ENCODE measurements at regions not wholly inside any gene's neighbourhood (a gene's known extent, or its start where the extent isn't known, plus 50 kb on each side); places are given as distances from the start of the nearest gene placed in this dataset.

GRCh38 chr6:14807971-14808370 lies 437.9 kb upstream of the JARID2 start:
- Histone ChIP-seq H3K4me2 (ENCODE audit: unreplicated experiment) (no peak overlapping the region), H3K4me3 (no peak overlapping the region), H3K4me1 (ENCODE audit: insufficient read depth) (0 out of 2 replicates have a peak, but pooled peaks cover 3% of the 10 kb centered on the region), H3K27me3 (replicated peaks; ENCODE audit: insufficient read depth) (no peaks in the 10 kb centered on the region), H2AFZ (no peak overlapping the region), H3K9ac (no peak overlapping the region), H3K27ac (no peak overlapping the region), H3F3A (ENCODE audit: insufficient read depth) (no peaks in the 10 kb centered on the region), H3K36me3 (ENCODE audit: low read depth) (no peaks in the 10 kb centered on the region), H3K9me3 (ENCODE audit: low read depth) (no peaks in the 10 kb centered on the region), H3K9me2 (ENCODE audit: insufficient read depth) (no peaks in the 10 kb centered on the region), H4K20me1 (ENCODE audit: insufficient read depth) (no peaks in the 10 kb centered on the region), H3K79me2 (ENCODE audit: insufficient read depth) (no peaks in the 10 kb centered on the region)
- TF ChIP-seq EZH2phosphoT487 (IDR thresholded peaks at IDR 0.05; ENCODE audit: insufficient read depth, low read depth) (no peak), EZH2 (IDR thresholded peaks at IDR 0.05; ENCODE audit: insufficient read depth, poor library complexity, severe bottlenecking) (no peak)
- DNase-seq, result no peak
- WGBS, 2 experiments (ENCODE audit: low coverage in 1 of 2, low lambda C conversion rate in 2 of 2, missing lambda C conversion rate in 2 of 2), result 95 to 96% methylated on average over 7 of the region's 7 CpGs
- in situ Hi-C loops (cut with MboI), result no loop called here

GRCh38 chr6:14810021-14810420 lies 435.8 kb upstream of the JARID2 start:
- no peak overlapping the region for H3K9ac ChIP-seq
- no peaks in the 10 kb centered on the region for H3K27me3 ChIP-seq (replicated peaks; ENCODE audit: insufficient read depth)
- H3K79me2 ChIP-seq (ENCODE audit: insufficient read depth), result no peaks in the 10 kb centered on the region
- H3F3A ChIP-seq (ENCODE audit: insufficient read depth), result no peaks in the 10 kb centered on the region
- no peak for DNase-seq
- no peak overlapping the region for H3K4me3 ChIP-seq
- WGBS, 2 experiments (ENCODE audit: low coverage in 1 of 2, low lambda C conversion rate in 2 of 2, missing lambda C conversion rate in 2 of 2), result 92 to 94% methylated on average over 6 of the region's 6 CpGs
- no peaks in the 10 kb centered on the region for H3K9me2 ChIP-seq (ENCODE audit: insufficient read depth)
- no peak for TF ChIP-seq EZH2 (IDR thresholded peaks at IDR 0.05; ENCODE audit: insufficient read depth, poor library complexity, severe bottlenecking)
- TF ChIP-seq EZH2phosphoT487 (IDR thresholded peaks at IDR 0.05; ENCODE audit: insufficient read depth, low read depth), result no peak
- no peak overlapping the region for H3K4me2 ChIP-seq (ENCODE audit: unreplicated experiment)
- in situ Hi-C loops (cut with MboI), result no loop called here
- H3K9me3 ChIP-seq (ENCODE audit: low read depth), result no peaks in the 10 kb centered on the region
- H4K20me1 ChIP-seq (ENCODE audit: insufficient read depth), result no peaks in the 10 kb centered on the region
- no peak overlapping the region for H2AFZ ChIP-seq
- H3K27ac ChIP-seq, result no peak overlapping the region
- no peaks in the 10 kb centered on the region for H3K36me3 ChIP-seq (ENCODE audit: low read depth)
- no peaks in the 10 kb centered on the region for H3K4me1 ChIP-seq (ENCODE audit: insufficient read depth)

GRCh38 chr6:14811775-14812428 lies 434.0 kb upstream of the JARID2 start:
- Histone ChIP-seq H3K4me1 (ENCODE audit: insufficient read depth) (no peaks in the 10 kb centered on the region), H3K79me2 (ENCODE audit: insufficient read depth) (no peaks in the 10 kb centered on the region), H3K9me3 (ENCODE audit: low read depth) (no peaks in the 10 kb centered on the region), H3F3A (ENCODE audit: insufficient read depth) (no peaks in the 10 kb centered on the region), H2AFZ (no peak overlapping the region), H3K9ac (no peak overlapping the region), H3K36me3 (ENCODE audit: low read depth) (no peaks in the 10 kb centered on the region), H3K4me2 (ENCODE audit: unreplicated experiment) (no peak overlapping the region), H3K4me3 (no peak overlapping the region), H3K27me3 (replicated peaks; ENCODE audit: insufficient read depth) (no peaks in the 10 kb centered on the region), H3K9me2 (ENCODE audit: insufficient read depth) (no peaks in the 10 kb centered on the region), H4K20me1 (ENCODE audit: insufficient read depth) (no peaks in the 10 kb centered on the region), H3K27ac (no peak overlapping the region)
- TF ChIP-seq EZH2phosphoT487 (IDR thresholded peaks at IDR 0.05; ENCODE audit: insufficient read depth, low read depth) (no peak), EZH2 (IDR thresholded peaks at IDR 0.05; ENCODE audit: insufficient read depth, poor library complexity, severe bottlenecking) (no peak)
- in situ Hi-C loops (cut with MboI), result no loop called here
- 92 to 93% methylated on average over 7 of the region's 7 CpGs for WGBS, 2 experiments (ENCODE audit: low coverage in 1 of 2, low lambda C conversion rate in 2 of 2, missing lambda C conversion rate in 2 of 2)
- peak; percentile 20 for DNase-seq

GRCh38 chr6:14814016-14814415 lies 431.9 kb upstream of the JARID2 start:
- 95% methylated on average over 2 of the region's 2 CpGs for WGBS, 2 experiments (ENCODE audit: low coverage in 1 of 2, low lambda C conversion rate in 2 of 2, missing lambda C conversion rate in 2 of 2)
- H3K36me3 ChIP-seq (ENCODE audit: low read depth), result no peaks in the 10 kb centered on the region
- H2AFZ ChIP-seq, result no peak overlapping the region
- no peak overlapping the region for H3K9ac ChIP-seq
- no peaks in the 10 kb centered on the region for H3K9me2 ChIP-seq (ENCODE audit: insufficient read depth)
- peaks cover 5% of the 10 kb centered on the region; the same call in 1 of the 2 replicates for H3K4me1 ChIP-seq (ENCODE audit: insufficient read depth)
- H3F3A ChIP-seq (ENCODE audit: insufficient read depth), result no peaks in the 10 kb centered on the region
- no peaks in the 10 kb centered on the region for H3K9me3 ChIP-seq (ENCODE audit: low read depth)
- no peak overlapping the region for H3K4me2 ChIP-seq (ENCODE audit: unreplicated experiment)
- in situ Hi-C loops (cut with MboI), result no loop called here
- no peaks in the 10 kb centered on the region for H3K27me3 ChIP-seq (replicated peaks; ENCODE audit: insufficient read depth)
- no peak for DNase-seq
- TF ChIP-seq EZH2 (IDR thresholded peaks at IDR 0.05; ENCODE audit: insufficient read depth, poor library complexity, severe bottlenecking), result no peak
- no peak for TF ChIP-seq EZH2phosphoT487 (IDR thresholded peaks at IDR 0.05; ENCODE audit: insufficient read depth, low read depth)
- no peak overlapping the region for H3K4me3 ChIP-seq
- no peak overlapping the region for H3K27ac ChIP-seq
- no peaks in the 10 kb centered on the region for H4K20me1 ChIP-seq (ENCODE audit: insufficient read depth)
- no peaks in the 10 kb centered on the region for H3K79me2 ChIP-seq (ENCODE audit: insufficient read depth)

All from GM23248 (cell line).